ENCODE measurements at regions not wholly inside any gene's neighbourhood (a gene's known extent, or its start where the extent isn't known, plus 50 kb on each side); places are given as distances from the start of the nearest gene placed in this dataset.
A peak's percentile ranks its signal among the peaks of the same experiment; 100 is the strongest.

DNA sequence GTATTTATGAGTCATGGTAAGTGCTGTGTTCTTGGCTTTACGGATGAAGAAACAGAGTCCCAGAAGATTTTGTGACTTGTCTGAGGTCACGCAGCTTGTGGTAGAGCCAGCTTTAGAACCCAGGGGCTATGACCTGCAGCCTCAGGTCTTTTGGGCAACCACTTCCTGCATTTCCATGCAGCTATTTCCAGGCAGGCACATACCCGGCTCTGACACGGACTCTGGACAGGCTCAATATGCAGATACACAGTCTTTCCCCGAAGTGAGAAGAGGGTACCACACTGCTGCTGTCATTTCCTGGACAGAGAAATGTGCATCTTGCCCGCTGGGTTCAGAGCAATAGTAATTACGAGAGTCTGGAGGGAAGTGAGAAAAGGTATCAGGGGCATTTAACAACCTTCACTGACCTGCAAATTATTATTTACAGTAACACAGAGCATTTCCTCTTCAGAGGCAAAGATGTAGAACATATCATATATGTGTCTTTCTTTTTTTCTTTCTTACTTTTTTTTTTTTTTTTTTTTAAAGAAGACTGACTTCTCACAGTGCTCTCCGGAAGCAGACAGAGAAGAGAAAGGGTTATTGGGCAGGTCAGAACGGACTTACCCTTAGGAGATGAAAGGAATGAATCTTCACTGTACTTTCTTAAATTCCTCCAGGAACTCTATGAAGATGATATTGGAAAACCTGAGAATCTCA is 185.1 kb downstream of the CLIC5 start:
- H3K9me3 Mint-ChIP-seq: peaks cover 4% of the 10 kb centered on the region
- peak; percentile 60 for DNase-seq
- peaks cover 15% of the 10 kb centered on the region for H3K36me3 Mint-ChIP-seq (ENCODE audit: low read depth)
- H3K4me1 Mint-ChIP-seq (ENCODE audit: low read depth): peaks cover 74% of the 10 kb centered on the region
- H3K4me3 Mint-ChIP-seq: peak overlapping the region; percentile 71
- peak overlapping the region; percentile 93 for H3K27ac Mint-ChIP-seq
- peaks cover 3% of the 10 kb centered on the region for H3K27me3 Mint-ChIP-seq

DNA sequence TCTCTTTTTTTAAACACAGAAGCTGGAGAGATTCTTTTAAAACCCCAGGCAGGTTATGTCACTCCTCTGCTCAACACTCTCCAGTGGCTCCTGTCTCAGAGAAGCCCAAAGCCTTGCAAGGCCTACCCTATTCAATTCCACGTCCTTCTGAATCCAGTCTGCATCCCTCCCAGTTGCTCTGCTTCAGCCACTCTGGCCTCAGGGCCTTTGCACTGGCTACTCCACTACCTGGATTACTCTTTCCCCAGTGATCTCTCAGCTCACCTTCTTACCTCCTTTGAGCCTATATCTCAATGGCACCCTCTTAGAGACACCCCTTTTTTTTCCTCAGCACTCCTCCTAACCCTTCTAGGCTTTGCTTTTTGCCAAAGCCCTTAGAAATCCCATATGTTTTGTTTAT is 185.8 kb downstream of the CLIC5 start:
- Mint-ChIP-seq H3K36me3 (ENCODE audit: low read depth) (peaks cover 15% of the 10 kb centered on the region), H3K27ac (peak overlapping the region; percentile 93), H3K27me3 (peaks cover 3% of the 10 kb centered on the region), H3K4me1 (ENCODE audit: low read depth) (peaks cover 69% of the 10 kb centered on the region), H3K4me3 (peak overlapping the region; percentile 71), H3K9me3 (peaks cover 4% of the 10 kb centered on the region)
- DNase-seq: no peak

DNA sequence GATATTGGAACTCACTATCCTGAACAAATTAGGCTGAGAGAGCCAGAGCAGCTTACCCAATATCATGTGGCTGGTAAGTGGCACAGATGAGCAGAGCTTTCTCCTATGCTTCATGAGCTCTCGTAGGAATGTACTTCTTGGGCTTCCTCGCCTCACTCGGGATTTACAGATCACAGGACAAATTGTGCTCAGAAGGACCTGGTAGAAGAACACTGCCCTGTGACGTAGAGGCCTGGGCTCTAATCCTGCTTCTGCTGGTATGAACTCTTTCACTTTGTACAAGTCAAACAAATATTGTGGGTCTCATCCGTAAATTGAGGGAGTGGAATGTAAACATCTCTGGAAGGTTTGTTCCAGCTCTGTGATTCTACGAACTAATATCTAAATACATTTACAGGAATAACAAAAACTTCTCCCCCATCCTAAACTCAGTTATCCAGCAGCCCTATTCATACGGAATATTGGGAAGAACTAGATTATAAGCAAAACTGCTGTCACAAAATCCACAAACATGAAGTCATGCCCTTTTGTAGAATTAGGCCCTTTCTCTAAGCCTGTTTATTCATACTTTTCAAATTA is 187.6 kb downstream of the CLIC5 start:
- Mint-ChIP-seq H3K4me1 (ENCODE audit: low read depth) (peaks cover 81% of the 10 kb centered on the region), H3K27ac (peak overlapping the region; percentile 10), H3K27me3 (peaks cover 3% of the 10 kb centered on the region)

DNA sequence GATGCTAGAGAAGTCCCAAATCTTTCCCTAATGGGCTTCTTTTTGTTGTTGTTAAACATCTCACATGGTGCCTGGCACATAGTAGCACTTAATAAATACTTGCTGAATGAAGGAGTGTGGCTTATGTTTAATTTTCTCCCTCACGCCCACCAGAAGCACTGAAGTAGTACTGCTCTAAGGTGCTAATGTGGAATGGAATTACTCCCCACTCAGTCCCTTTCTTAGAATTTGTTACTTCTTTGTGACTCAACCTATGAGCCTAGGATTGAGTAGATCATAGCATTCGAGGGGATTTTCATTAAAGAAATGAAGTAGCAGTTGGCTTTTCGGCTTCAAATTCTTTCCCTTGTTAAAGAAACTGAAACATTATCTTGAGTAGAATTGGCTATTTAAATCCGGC is 192.8 kb downstream of the CLIC5 start:
- Mint-ChIP-seq H3K27ac (peak overlapping the region; percentile 90), H3K36me3 (ENCODE audit: low read depth) (peaks cover 9% of the 10 kb centered on the region), H3K4me3 (peak overlapping the region; percentile 53), H3K4me1 (ENCODE audit: low read depth) (peaks cover 65% of the 10 kb centered on the region), H3K27me3 (peaks cover 3% of the 10 kb centered on the region), H3K9me3 (peaks cover 21% of the 10 kb centered on the region)
- DNase-seq: no peak

More for the DNA sequence above, 187.6 kb downstream of the CLIC5 start:
- H3K36me3 Mint-ChIP-seq (ENCODE audit: low read depth): peaks cover 15% of the 10 kb centered on the region
- peaks cover 4% of the 10 kb centered on the region for H3K9me3 Mint-ChIP-seq
- no peak for DNase-seq
- no peak overlapping the region for H3K4me3 Mint-ChIP-seq

DNA sequence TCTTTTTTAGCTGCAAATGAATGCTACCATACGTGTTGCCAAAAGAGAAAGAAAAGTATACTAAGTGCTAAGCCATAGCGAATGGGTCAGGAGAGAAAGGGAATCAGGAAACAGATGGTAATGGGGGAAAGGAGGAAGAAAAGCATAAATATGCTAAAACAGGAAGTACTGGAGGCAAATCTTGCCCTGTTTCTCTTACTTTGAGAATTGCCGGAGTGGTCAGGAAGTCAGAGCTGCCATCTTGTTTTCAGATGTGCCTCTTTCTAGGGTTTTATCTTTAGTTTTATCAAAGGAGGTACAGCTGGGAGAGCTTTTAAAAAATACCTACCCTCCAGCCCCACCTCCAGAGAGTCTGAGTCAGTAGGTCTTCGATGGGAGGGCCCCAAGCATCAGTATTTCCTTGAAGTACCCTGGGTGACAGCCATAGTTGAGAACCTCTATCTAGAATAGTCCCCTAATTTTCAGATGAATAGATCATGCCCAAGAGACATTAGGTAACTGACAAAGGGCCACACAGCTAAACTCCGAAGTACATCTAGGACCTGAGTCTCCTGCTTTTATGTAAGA is 193.3 kb downstream of the CLIC5 start:
- H3K27ac Mint-ChIP-seq: peak overlapping the region; percentile 90

DNA sequence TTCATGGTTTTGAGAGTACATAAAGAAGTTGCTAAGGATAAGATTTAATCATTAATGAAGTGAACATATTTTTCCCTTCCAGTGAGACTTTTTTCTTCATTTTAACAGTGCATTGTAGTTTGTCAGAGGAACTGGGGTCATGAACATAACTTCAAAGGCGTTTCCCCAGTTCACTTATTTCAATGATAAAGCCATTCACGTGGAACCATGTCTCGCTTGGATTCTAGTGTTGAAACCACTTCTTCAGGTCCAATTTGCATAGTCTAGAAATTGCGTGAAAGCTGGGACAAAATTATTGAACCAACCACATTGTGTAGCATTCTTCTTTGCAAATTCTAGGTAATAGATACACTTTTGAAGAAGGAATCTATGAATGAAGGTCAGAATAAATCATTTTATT is 197.0 kb downstream of the CLIC5 start:
- Mint-ChIP-seq H3K4me1 (ENCODE audit: low read depth) (peaks cover 70% of the 10 kb centered on the region), H3K9me3 (peaks cover 26% of the 10 kb centered on the region), H3K4me3 (no peak overlapping the region), H3K27me3 (no peaks in the 10 kb centered on the region), H3K36me3 (ENCODE audit: low read depth) (peaks cover 5% of the 10 kb centered on the region), H3K27ac (no peak overlapping the region)
- no peak for DNase-seq

More for the DNA sequence above, 193.3 kb downstream of the CLIC5 start:
- DNase-seq: no peak
- H3K36me3 Mint-ChIP-seq (ENCODE audit: low read depth): peaks cover 9% of the 10 kb centered on the region
- H3K4me3 Mint-ChIP-seq: peak overlapping the region; percentile 53
- peaks cover 65% of the 10 kb centered on the region for H3K4me1 Mint-ChIP-seq (ENCODE audit: low read depth)
- H3K27me3 Mint-ChIP-seq: peaks cover 3% of the 10 kb centered on the region
- peaks cover 21% of the 10 kb centered on the region for H3K9me3 Mint-ChIP-seq

DNA sequence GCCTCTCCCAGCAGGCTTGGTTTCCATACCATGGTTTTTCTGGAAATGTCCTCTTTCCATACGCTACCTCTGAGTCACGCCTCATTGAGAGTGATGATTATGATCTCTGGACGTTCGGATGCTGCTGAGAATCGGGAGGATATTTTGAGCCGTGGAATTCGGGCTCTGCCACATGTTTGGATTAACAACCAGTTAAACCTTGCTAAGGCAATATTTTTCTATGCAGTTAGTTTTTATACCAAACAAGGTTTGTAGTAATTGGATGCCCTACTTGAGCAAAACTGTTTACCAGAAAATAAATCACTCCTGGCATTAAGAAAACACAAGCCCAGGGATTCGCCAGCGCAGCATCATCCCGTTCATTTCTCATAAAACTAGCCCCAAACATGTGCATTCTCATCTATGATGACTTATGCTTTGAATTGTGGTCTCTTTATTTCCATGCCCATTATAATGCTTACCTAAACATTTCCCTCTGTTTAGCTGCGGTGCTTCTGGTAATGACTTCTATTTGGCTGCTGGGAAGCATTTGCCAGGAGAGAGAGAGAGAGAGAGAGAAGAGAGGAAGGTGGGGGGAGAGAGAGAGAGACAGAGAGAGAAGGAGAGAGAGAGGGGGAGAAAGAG is 198.9 kb downstream of the CLIC5 start:
- Mint-ChIP-seq H3K4me1 (ENCODE audit: low read depth) (peaks cover 54% of the 10 kb centered on the region), H3K27me3 (peaks cover 8% of the 10 kb centered on the region), H3K27ac (no peak overlapping the region), H3K4me3 (no peak overlapping the region), H3K9me3 (peaks cover 19% of the 10 kb centered on the region), H3K36me3 (ENCODE audit: low read depth) (peaks cover 4% of the 10 kb centered on the region)
- DNase-seq: no peak

DNA sequence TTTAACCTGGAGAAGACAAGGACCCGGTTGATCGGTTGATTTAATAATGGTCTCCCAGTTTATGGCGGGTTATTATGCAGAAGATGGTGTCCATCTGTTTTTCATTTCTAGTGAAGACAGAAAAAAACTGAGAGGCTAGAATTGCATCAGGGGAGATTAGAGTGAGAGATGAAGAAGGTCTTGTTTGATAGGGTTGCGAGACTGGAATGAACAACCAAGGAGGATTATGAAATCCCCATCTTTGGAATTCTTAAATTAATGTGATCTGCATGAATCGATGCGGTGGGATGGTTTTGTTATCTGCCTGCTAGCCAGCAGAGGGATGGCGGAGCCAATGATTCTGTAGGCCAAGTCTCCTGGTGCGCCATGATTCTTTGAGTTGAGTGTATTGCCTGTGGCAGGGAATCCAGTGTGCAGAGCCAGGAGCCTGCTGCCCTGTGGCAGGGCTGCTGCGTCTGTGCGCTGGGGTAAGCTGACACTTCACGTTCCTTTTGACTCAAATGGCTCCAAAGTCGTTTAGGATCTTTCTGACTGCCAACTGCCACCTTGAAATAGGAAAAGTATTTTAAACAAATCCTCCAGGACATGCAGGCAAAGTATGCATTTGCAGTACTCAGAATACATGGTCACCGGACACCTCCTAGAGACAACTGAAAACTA is 200.1 kb downstream of the CLIC5 start:
- Mint-ChIP-seq H3K4me3 (no peak overlapping the region), H3K27me3 (peaks cover 19% of the 10 kb centered on the region), H3K9me3 (peaks cover 14% of the 10 kb centered on the region), H3K36me3 (ENCODE audit: low read depth) (peaks cover 3% of the 10 kb centered on the region), H3K4me1 (ENCODE audit: low read depth) (peaks cover 43% of the 10 kb centered on the region), H3K27ac (no peak overlapping the region)
- no peak for DNase-seq

DNA sequence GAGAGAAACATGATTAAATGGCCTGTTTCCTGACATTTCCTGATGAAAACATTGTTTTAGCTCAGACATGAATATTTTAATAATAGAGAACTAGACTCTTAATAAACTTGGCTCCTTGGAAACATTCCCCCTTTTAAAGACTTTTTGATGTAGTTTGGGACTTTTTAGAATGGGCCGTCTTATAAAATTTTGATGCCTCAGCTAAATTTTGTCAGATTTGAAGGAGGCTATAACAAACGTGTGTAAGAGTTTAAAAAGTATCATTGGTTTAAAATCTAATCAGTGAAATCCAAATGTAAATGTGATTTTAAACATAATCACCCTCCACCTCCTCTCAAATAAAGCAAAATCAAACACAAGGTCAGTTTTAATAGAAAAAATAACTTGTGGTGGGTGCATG is 200.9 kb downstream of the CLIC5 start:
- H3K9me3 Mint-ChIP-seq: peaks cover 14% of the 10 kb centered on the region
- no peak overlapping the region for H3K27ac Mint-ChIP-seq
- DNase-seq: no peak
- H3K4me1 Mint-ChIP-seq (ENCODE audit: low read depth): peaks cover 39% of the 10 kb centered on the region
- peaks cover 3% of the 10 kb centered on the region for H3K36me3 Mint-ChIP-seq (ENCODE audit: low read depth)
- H3K4me3 Mint-ChIP-seq: no peak overlapping the region
- peaks cover 27% of the 10 kb centered on the region for H3K27me3 Mint-ChIP-seq

DNA sequence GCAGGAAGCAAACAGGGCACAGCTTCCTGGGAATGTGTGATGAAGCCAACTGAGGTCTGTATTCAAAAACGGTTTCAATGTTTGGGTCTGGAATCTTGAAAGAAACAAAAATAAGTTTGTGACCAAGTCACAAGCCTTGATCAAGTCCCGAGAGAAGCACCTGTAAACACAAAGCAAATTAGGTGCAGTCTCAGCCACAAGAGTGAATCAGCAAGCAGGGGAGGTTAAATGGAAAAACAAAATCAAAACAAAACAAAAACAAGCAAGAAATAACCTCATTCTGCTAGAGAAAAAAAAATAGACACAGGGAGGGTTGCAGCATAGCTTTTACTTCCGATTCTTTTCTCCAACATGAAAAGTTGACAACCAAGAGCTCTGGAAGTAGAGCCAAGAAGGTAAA is 201.7 kb downstream of the CLIC5 start:
- Mint-ChIP-seq H3K27me3 (peaks cover 30% of the 10 kb centered on the region), H3K27ac (peak overlapping the region; percentile 19), H3K36me3 (ENCODE audit: low read depth) (peaks cover 3% of the 10 kb centered on the region), H3K4me1 (ENCODE audit: low read depth) (peaks cover 36% of the 10 kb centered on the region), H3K9me3 (peaks cover 12% of the 10 kb centered on the region), H3K4me3 (no peak overlapping the region)
- DNase-seq: no peak

DNA sequence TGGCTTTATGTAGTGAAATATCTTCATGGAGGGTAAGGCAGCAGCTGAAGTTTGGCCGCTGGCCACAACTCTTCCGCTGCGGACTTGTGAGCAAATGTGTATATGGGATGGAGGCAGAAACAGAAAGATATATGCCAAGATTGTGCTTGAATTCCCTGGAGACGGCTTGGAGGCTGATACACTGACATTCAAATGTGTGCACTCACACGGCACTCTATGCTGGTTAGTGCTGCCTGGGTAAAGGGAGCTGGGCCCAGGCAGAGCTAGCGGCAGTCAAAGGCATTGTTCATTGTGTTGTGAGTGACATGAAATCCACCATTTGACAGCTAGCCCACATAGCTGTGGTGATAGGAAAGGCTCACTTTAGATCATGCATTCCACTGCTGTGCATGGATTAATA is 202.7 kb downstream of the CLIC5 start:
- DNase-seq: no peak
- Mint-ChIP-seq H3K27ac (no peak overlapping the region), H3K27me3 (peaks cover 30% of the 10 kb centered on the region), H3K4me3 (no peak overlapping the region), H3K9me3 (peaks cover 6% of the 10 kb centered on the region), H3K36me3 (ENCODE audit: low read depth) (no peaks in the 10 kb centered on the region), H3K4me1 (ENCODE audit: low read depth) (peaks cover 35% of the 10 kb centered on the region)

DNA sequence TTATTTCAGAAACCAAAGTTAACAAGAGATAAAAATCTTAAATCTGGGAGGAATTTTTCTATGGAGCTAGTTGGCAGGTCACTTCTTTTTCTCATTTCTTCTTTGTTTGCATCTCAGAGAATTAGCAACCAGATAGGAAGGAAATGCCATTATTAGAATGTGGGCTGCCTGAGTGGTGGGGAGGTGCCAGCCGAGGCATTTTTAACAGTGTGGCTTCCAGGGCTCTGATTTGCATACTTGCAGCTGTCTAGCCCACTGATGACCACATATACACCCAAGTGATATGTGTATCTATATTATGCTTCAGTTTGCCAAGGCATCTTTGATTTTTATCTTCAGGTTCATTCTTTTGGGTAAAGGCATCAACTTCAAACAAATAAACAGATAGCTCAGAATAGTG is 206.7 kb downstream of the CLIC5 start:
- no peaks in the 10 kb centered on the region for H3K36me3 Mint-ChIP-seq (ENCODE audit: low read depth)
- no peak overlapping the region for H3K4me3 Mint-ChIP-seq
- peaks cover 30% of the 10 kb centered on the region for H3K27me3 Mint-ChIP-seq
- DNase-seq: no peak
- H3K27ac Mint-ChIP-seq: no peak overlapping the region
- no peaks in the 10 kb centered on the region for H3K9me3 Mint-ChIP-seq
- peaks cover 5% of the 10 kb centered on the region for H3K4me1 Mint-ChIP-seq (ENCODE audit: low read depth)

DNA sequence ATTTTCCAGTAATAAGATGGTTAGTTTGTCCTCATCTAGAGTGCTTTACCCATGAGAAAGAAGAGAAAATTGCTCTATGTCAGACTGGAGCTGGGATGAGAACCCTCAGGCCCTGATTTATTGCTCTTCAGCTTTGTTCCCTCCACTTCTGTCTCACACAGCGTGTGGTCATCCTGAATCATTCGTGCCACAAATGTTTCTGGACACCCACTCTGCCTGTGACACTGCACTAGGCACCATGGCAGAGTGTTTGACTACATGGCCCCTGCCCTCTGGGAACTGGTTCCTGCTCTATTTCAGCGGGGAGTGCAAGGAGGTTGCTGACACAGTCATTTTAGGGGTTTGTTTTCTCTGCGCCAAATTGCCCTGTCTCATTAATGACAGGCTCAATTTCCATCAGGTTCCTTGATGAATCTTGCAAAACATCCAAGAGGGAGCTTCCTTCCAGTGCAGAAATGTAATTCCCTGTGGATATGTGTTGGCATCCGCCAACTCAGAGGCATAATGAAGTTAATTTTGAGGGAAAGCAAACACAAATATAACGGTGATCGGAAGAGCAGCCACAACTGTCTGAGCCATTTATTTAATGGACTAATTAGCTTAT is 207.5 kb downstream of the CLIC5 start:
- no peak overlapping the region for H3K4me3 Mint-ChIP-seq
- peaks cover 30% of the 10 kb centered on the region for H3K27me3 Mint-ChIP-seq
- DNase-seq: no peak
- no peaks in the 10 kb centered on the region for H3K36me3 Mint-ChIP-seq (ENCODE audit: low read depth)
- no peaks in the 10 kb centered on the region for H3K9me3 Mint-ChIP-seq
- no peak overlapping the region for H3K27ac Mint-ChIP-seq
- no peaks in the 10 kb centered on the region for H3K4me1 Mint-ChIP-seq (ENCODE audit: low read depth)

DNA sequence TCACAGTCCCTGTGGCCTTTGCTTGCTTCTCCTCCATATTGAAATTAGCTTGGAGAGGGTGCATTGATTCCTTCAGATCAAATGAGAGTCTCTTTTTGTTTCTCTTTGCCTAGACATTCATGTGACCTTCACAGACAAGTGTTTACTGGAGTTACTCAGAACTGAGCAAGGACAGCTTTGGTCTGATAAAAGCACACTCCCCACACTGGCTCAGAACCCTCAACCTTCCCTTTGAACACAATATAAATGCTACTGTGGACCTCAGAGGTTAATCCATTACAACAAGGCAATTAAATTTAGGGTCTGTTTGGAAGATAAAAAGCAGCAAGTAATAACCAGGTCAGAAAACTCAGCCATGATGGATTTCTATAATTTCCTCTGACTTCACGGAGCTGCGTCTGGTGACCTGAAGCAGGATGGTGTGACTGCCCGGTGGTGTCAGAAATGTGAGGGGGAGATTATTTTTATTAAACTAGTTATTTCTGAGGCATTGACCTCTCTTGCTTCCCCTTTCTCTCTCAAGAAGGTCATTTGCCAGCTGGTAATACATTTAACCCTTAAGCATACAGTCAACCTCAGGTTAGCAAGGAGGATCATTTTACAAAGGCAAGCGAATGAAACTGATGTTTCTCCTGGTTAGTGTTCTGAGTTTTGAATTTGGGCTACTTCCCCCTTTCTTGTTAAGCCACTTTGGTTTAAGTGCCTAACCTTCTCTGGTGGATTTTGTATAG is 208.2 kb downstream of the CLIC5 start:
- Mint-ChIP-seq H3K27me3 (peaks cover 25% of the 10 kb centered on the region), H3K36me3 (ENCODE audit: low read depth) (no peaks in the 10 kb centered on the region), H3K4me3 (no peak overlapping the region), H3K9me3 (no peaks in the 10 kb centered on the region), H3K27ac (no peak overlapping the region), H3K4me1 (ENCODE audit: low read depth) (no peaks in the 10 kb centered on the region)
- DNase-seq: no peak

Measured in activated T-cell treated with anti-CD3 and anti-CD28 coated beads, Interleukin-2, amount 50 U/mL, for 24 hours (primary cell).